ENCODE measurements at regions not wholly inside any gene's neighbourhood (a gene's known extent, or its start where the extent isn't known, plus 50 kb on each side); places are given as distances from the start of the nearest gene placed in this dataset.

GRCh38 chr10:76759681-76760080 lies 877.9 kb downstream of the KCNMA1 start:
- ChIA-PET CTCF (no interaction called here), POLR2A (no interaction called here)
- Mint-ChIP-seq H3K4me3 (no peak overlapping the region), H3K27me3 (ENCODE audit: low read depth) (no peaks in the 10 kb centered on the region), H3K9me3 (peaks cover 6% of the 10 kb centered on the region; the same call in 1 of the 2 replicates), H3K4me1 (peaks cover 7% of the 10 kb centered on the region; the same call in 1 of the 2 replicates), H3K36me3 (no peaks in the 10 kb centered on the region), H3K27ac (no peak overlapping the region)
- ATAC-seq = no peak
- no peak for DNase-seq (ENCODE audit: low spot score)
- no peak for TF ChIP-seq ZNF219 (CRISPR knock-in tag; IDR thresholded peaks at IDR 0.05; ENCODE audit: borderline replicate concordance)
- no peak for TF ChIP-seq ZNF317 (CRISPR knock-in tag; IDR thresholded peaks at IDR 0.05; ENCODE audit: borderline replicate concordance, low read depth)
- TF ChIP-seq ZNF532 (CRISPR knock-in tag; IDR thresholded peaks at IDR 0.05; ENCODE audit: borderline replicate concordance) = no peak
- no peak for TF ChIP-seq NFYB (CRISPR knock-in tag; conservative IDR thresholded peaks at IDR 0.05; ENCODE audit: low read depth)
- no peak for TF ChIP-seq MYBL2 (CRISPR knock-in tag; IDR thresholded peaks at IDR 0.05)
- no peak for TF ChIP-seq ZBTB43 (CRISPR knock-in tag; IDR thresholded peaks at IDR 0.05)
- no peak for TF ChIP-seq JUN (CRISPR knock-in tag; IDR thresholded peaks at IDR 0.05)
- no peak for TF ChIP-seq ZMAT4 (CRISPR knock-in tag; IDR thresholded peaks at IDR 0.05)

GRCh38 chr10:76743169-76743568 lies 894.4 kb downstream of the KCNMA1 start:
- no peak for DNase-seq (ENCODE audit: low spot score)
- TF ChIP-seq ZNF263 (CRISPR knock-in tag; IDR thresholded peaks at IDR 0.05; ENCODE audit: low read depth) (no peak), ATF6 (CRISPR knock-in tag; IDR thresholded peaks at IDR 0.05) (no peak), RELA (CRISPR knock-in tag; IDR thresholded peaks at IDR 0.05; ENCODE audit: borderline replicate concordance) (no peak), ZBTB21 (CRISPR knock-in tag; IDR thresholded peaks at IDR 0.05; ENCODE audit: borderline replicate concordance) (no peak), SMAD3 (CRISPR knock-in tag; IDR thresholded peaks at IDR 0.05; ENCODE audit: borderline replicate concordance) (no peak), HMGA2 (CRISPR knock-in tag; IDR thresholded peaks at IDR 0.05) (no peak), SOX15 (CRISPR knock-in tag; IDR thresholded peaks at IDR 0.05) (no peak), KAT7 (CRISPR knock-in tag; IDR thresholded peaks at IDR 0.05; ENCODE audit: borderline replicate concordance) (no peak), FOXJ3 (CRISPR knock-in tag; IDR thresholded peaks at IDR 0.05; ENCODE audit: borderline replicate concordance) (no peak), ZMAT4 (CRISPR knock-in tag; IDR thresholded peaks at IDR 0.05) (no peak), OVOL2 (CRISPR knock-in tag; IDR thresholded peaks at IDR 0.05; ENCODE audit: borderline replicate concordance) (no peak), CDX4 (CRISPR knock-in tag; IDR thresholded peaks at IDR 0.05; ENCODE audit: borderline replicate concordance) (no peak), ZBTB43 (CRISPR knock-in tag; IDR thresholded peaks at IDR 0.05) (no peak)

More at GRCh38 chr10:76743169-76743568, 894.4 kb downstream of the KCNMA1 start:
- ATAC-seq = no peak
- CTCF ChIA-PET = no interaction called here
- POLR2A ChIA-PET = no interaction called here
- Mint-ChIP-seq H3K36me3 (no peaks in the 10 kb centered on the region), H3K9me3 (no peaks in the 10 kb centered on the region), H3K27ac (no peak overlapping the region), H3K4me1 (peaks cover 6% of the 10 kb centered on the region), H3K27me3 (ENCODE audit: low read depth) (no peaks in the 10 kb centered on the region), H3K4me3 (no peak overlapping the region)

Measured in WTC11 (cell line).